Type B pancreatic cell (in vitro differentiated cells): ENCODE measurements at regions not wholly inside any gene's neighbourhood (a gene's known extent, or its start where the extent isn't known, plus 50 kb on each side); places are given as distances from the start of the nearest gene placed in this dataset.
"Not testable (repeated sequence)": the region's sequence is repeated elsewhere in the genome, so short reads cannot be mapped to it uniquely, and the experiment has no call there.

ENCODE experiments used
- DNase-seq: peaks from one replicate; pipeline ENCODE4 v3.0.0; 2021; ENCODE audit warnings: mixed read lengths; ENCODE audit not compliant: unreplicated experiment; ENCODE audit errors: extremely low spot score
- H3K27ac Mint-ChIP-seq: 2 replicates; pipeline ENCODE4 v1.8.0; 2021; ENCODE audit warnings: mild to moderate bottlenecking, mixed read lengths
- H3K27me3 Mint-ChIP-seq: 2 replicates; pipeline ENCODE4 v1.8.0; 2021; ENCODE audit warnings: mixed read lengths
- H3K36me3 Mint-ChIP-seq: 2 replicates; pipeline ENCODE4 v1.8.0; 2021; ENCODE audit warnings: mixed read lengths
- H3K4me1 Mint-ChIP-seq: one replicate; pipeline ENCODE4 v1.8.0; 2021; ENCODE audit warnings: mixed read lengths; ENCODE audit not compliant: unreplicated experiment
- H3K4me3 Mint-ChIP-seq: 2 replicates; pipeline ENCODE4 v1.8.0; 2021; ENCODE audit warnings: mild to moderate bottlenecking, mixed read lengths
- H3K9me3 Mint-ChIP-seq: 2 replicates; pipeline ENCODE4 v1.8.0; 2021; ENCODE audit warnings: mixed read lengths
- CTCF ChIP-seq: fragments of 200-600 bp; sonication (generic); conservative IDR thresholded peaks from 2 replicates; pipeline ENCODE4 v1.5.0; 2021; ENCODE audit warnings: antibody characterized with exemption, mild to moderate bottlenecking

DNA sequence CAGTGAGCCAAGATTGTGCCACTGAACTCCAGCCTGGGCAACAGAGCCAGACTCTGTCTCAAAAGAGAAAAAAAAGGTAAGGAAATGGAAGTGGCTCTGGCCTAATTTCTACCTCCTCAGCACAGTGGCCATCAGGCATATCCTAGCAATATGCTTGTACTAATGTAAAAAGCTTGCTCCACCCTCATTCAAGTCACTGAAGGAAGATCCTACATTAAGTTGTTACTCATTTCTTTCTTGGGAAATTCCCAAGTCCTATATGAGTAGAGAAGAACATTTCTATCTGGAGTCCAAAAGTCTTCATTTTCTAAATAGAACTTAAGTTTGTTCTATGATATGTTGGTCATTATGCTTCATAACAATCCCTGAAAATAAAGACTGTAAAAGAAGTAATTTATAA lies 67.3 kb upstream of the HOXC13 start:
- H3K27ac Mint-ChIP-seq = no peak overlapping the region
- H3K4me3 Mint-ChIP-seq = no peak overlapping the region
- DNase-seq = no peak
- no peaks in the 10 kb centered on the region for H3K9me3 Mint-ChIP-seq
- peaks cover 52% of the 10 kb centered on the region for H3K27me3 Mint-ChIP-seq
- TF ChIP-seq CTCF = no peak
- no peaks in the 10 kb centered on the region for H3K36me3 Mint-ChIP-seq
- H3K4me1 Mint-ChIP-seq = peaks cover 11% of the 10 kb centered on the region

GRCh38 chr12:53872367-53872766 lies 66.3 kb upstream of the HOXC13 start:
- peaks cover 11% of the 10 kb centered on the region for H3K4me1 Mint-ChIP-seq
- no peak overlapping the region for H3K27ac Mint-ChIP-seq
- H3K9me3 Mint-ChIP-seq = no peaks in the 10 kb centered on the region
- H3K27me3 Mint-ChIP-seq = peaks cover 61% of the 10 kb centered on the region
- no peak for DNase-seq
- TF ChIP-seq CTCF = no peak
- H3K4me3 Mint-ChIP-seq = no peak overlapping the region
- H3K36me3 Mint-ChIP-seq = no peaks in the 10 kb centered on the region

GRCh38 chr12:53877961-53878360 lies 60.7 kb upstream of the HOXC13 start:
- H3K27me3 Mint-ChIP-seq = peaks cover 70% of the 10 kb centered on the region

GRCh38 chr12:53887006-53887405 lies 51.6 kb upstream of the HOXC13 start:
- Mint-ChIP-seq H3K36me3 (no peaks in the 10 kb centered on the region), H3K27me3 (peaks cover 88% of the 10 kb centered on the region), H3K4me3 (no peak overlapping the region), H3K27ac (no peak overlapping the region), H3K4me1 (no peaks in the 10 kb centered on the region), H3K9me3 (no peaks in the 10 kb centered on the region)
- DNase-seq = no peak
- no peak for TF ChIP-seq CTCF

More at GRCh38 chr12:53877961-53878360, 60.7 kb upstream of the HOXC13 start:
- H3K4me1 Mint-ChIP-seq, H3K4me3 Mint-ChIP-seq, H3K9me3 Mint-ChIP-seq, DNase-seq, H3K27ac Mint-ChIP-seq, H3K36me3 Mint-ChIP-seq: not testable (repeated sequence)

DNA sequence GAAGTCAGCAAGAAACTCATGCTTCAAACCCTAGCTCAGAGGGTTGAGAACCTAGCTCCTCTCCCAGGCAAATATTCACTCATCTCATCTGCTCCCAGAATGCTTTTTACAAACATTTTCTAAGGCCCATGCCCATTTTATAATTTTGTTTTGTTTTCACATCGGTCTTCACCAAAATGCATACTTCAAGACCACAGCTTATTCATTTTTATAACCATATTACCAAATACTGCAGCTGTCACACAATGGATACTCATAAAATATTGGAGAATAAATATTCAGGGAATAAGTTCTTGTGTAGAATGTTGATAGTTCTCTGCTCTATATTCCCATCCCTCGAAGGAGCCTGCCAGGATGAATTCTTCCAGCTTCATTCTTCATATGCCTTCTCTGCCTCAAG lies 50.8 kb upstream of the HOXC13 start:
- TF ChIP-seq CTCF = no peak
- no peak overlapping the region for H3K27ac Mint-ChIP-seq
- no peak overlapping the region for H3K4me3 Mint-ChIP-seq
- H3K27me3 Mint-ChIP-seq = peaks cover 88% of the 10 kb centered on the region
- DNase-seq = no peak
- no peaks in the 10 kb centered on the region for H3K36me3 Mint-ChIP-seq
- H3K9me3 Mint-ChIP-seq = no peaks in the 10 kb centered on the region
- no peaks in the 10 kb centered on the region for H3K4me1 Mint-ChIP-seq
